HG03196 (cell line): ENCODE measurements at regions not wholly inside any gene's neighbourhood (a gene's known extent, or its start where the extent isn't known, plus 50 kb on each side); places are given as distances from the start of the nearest gene placed in this dataset.

ENCODE experiments used
- ATAC-seq: cut with Tn5 transposase; IDR thresholded peaks from one replicate; pipeline ENCODE4 v1.9.1; 2021; ENCODE audit not compliant: unreplicated experiment

GRCh38 chr4:183846951-183847350, 58.2 kb upstream of the STOX2 start:
- ATAC-seq, result no peak

- ATAC-seq, result no peak
Observed at GRCh38 chr4:183848805-183849204, 56.3 kb upstream of the STOX2 start.

- no peak for ATAC-seq
Observed at GRCh38 chr4:183852910-183853547, 52.1 kb upstream of the STOX2 start.

GRCh38 chr4:183853548-183853940, 51.6 kb upstream of the STOX2 start:
- no peak for ATAC-seq
